BJ (cell line): ENCODE measurements at regions not wholly inside any gene's neighbourhood (a gene's known extent, or its start where the extent isn't known, plus 50 kb on each side); places are given as distances from the start of the nearest gene placed in this dataset.

Source experiments
- CTCF ChIA-PET: fragments of 350-600 bp; formaldehyde crosslinking; extraction: SDS; loops from one replicate; lab custom pipeline; 2021; ENCODE audit warnings: antibody characterized with exemption, inconsistent platforms; lab: Yijun Ruan, JAX
- POLR2A ChIA-PET: fragments of 300-600 bp; sonication (Branson Sonifier 250); formaldehyde crosslinking; extraction: SDS; loops from one replicate; lab custom pipeline; 2021; ENCODE audit warnings: antibody characterized with exemption; lab: Charles Lee
- DNase-seq: peaks from one replicate; pipeline ENCODE4 v3.0.0-alpha.2; 2011; ENCODE audit warnings: low read depth
- H3K27me3 ChIP-seq: 2 replicates; pipeline ENCODE4 v1.6.0; 2011; ENCODE audit warnings: low read length; ENCODE audit not compliant: control insufficient read depth, insufficient read depth
- H3K36me3 ChIP-seq: 2 replicates; pipeline ENCODE4 v1.5.1; 2011; ENCODE audit warnings: low read length; ENCODE audit not compliant: control insufficient read depth, insufficient read depth
- H3K4me3 ChIP-seq: 2 replicates; pipeline ENCODE4 v1.5.1; 2011; ENCODE audit warnings: low read depth, mild to moderate bottlenecking, control low read depth, low read length
- TF ChIP-seq, protein P1 (sequence below): IDR thresholded peaks from 2 replicates; pipeline ENCODE4 v1.5.1; 2011; ENCODE audit warnings: low read depth, mild to moderate bottlenecking, control low read depth, inconsistent platforms, low read length, moderate library complexity; ENCODE audit not compliant: insufficient read depth

DNA sequence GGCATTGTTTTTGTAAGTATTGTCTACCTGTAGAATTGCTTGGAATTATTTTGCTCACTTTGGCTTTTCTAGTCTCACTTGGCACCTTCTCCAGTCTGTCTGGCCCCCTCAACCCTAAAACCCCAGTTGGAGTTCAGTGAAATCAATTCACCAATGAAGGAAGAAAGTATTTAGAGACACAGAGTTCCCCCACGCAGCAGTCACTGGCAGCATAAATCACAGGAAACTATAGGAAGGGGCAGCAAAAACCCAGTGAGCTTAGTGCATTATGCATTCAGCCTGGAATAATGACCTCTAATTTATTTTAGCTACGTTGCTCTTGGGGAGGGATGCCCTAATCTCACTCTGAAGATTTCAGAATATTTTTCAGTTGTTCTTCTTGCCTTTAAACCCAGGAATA lies 204.7 kb upstream of the BLID start:
- no peaks in the 10 kb centered on the region; the same call in 1 of the 2 replicates for H3K27me3 ChIP-seq
- TF ChIP-seq, protein P1, sequence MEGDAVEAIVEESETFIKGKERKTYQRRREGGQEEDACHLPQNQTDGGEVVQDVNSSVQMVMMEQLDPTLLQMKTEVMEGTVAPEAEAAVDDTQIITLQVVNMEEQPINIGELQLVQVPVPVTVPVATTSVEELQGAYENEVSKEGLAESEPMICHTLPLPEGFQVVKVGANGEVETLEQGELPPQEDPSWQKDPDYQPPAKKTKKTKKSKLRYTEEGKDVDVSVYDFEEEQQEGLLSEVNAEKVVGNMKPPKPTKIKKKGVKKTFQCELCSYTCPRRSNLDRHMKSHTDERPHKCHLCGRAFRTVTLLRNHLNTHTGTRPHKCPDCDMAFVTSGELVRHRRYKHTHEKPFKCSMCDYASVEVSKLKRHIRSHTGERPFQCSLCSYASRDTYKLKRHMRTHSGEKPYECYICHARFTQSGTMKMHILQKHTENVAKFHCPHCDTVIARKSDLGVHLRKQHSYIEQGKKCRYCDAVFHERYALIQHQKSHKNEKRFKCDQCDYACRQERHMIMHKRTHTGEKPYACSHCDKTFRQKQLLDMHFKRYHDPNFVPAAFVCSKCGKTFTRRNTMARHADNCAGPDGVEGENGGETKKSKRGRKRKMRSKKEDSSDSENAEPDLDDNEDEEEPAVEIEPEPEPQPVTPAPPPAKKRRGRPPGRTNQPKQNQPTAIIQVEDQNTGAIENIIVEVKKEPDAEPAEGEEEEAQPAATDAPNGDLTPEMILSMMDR: no peak
- no peak for DNase-seq
- no peaks in the 10 kb centered on the region for H3K36me3 ChIP-seq
- ChIA-PET POLR2A (no interaction called here), CTCF (interaction anchor here (0.7 kb wide), 1 partner anchor 10 kb away, joined by 3 read pairs; no protein-coding TSS in a partner anchor)
- H3K4me3 ChIP-seq: no peak overlapping the region

DNA sequence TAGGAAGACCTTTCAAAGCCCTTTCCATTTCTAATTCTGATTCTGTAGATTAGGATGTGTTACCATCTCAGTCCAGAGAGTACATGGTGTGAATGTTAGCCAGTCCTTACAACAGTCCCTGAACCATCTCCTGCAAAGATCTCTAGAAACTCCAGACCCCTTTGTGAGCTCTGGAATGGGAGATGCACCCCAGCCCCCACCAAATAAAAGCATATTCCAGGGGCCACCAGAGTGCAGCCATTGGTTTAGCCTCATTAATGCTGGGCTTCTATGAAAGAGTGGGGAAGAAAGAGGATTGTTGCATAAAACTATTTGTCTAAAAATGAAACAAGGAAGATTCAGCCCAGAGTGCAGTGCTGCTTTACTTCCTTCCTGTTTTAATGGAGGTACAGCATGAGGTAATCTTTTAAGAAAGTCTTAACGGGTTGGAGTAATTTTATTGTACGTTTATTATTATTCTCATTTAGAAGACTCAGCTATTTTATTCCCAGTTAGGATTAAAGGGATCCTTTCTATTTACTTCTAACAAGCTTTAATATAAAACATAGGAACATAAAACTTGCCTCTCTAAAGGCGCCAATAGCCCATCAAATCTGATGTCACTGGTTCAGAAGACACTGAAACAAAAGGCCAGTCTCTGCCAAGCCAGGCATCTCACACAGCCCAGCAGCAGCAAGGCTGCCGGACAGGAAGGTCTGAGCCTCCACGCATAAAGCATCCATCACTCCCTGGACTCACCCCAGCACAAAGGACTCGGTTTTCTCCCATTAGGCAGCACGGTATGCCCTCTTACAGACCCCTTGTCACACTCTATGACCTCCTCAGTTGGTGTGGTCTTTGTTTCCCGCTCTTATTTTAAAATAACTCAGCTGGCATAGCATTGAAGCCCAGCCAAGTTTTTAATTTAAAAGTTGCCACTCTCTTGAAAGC lies 203.9 kb upstream of the BLID start:
- CTCF ChIA-PET: interaction anchor here (0.9 kb wide), 1 partner anchor 665 kb away, joined by 3 read pairs; no protein-coding TSS in a partner anchor
- Histone ChIP-seq H3K27me3 (no peaks in the 10 kb centered on the region; the same call in 1 of the 2 replicates), H3K36me3 (no peaks in the 10 kb centered on the region), H3K4me3 (no peak overlapping the region)
- TF ChIP-seq, protein P1: no peak
- DNase-seq: no peak
- POLR2A ChIA-PET: no interaction called here

DNA sequence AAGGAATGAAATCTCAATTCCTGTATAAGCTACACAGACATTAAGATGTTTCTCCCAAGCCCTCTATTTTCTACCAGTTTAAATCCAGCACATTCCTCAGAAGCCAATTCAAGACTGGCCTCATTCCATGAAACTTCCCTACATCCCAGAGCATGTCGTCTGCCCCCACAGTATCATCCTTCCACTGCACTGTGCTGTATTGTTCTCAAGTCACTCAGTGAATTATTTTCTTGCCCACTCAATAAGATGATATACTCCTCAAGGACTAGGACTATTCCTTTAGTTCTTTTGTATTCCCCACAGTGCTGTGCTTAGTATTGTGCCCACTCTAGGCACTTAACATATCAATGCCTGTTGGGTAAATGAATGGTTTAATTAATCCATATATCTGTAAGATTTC lies 203.1 kb upstream of the BLID start:
- Histone ChIP-seq H3K36me3 (no peaks in the 10 kb centered on the region), H3K27me3 (no peaks in the 10 kb centered on the region; the same call in 1 of the 2 replicates), H3K4me3 (no peak overlapping the region)
- ChIA-PET CTCF (no interaction called here), POLR2A (no interaction called here)
- DNase-seq: no peak
- TF ChIP-seq, protein P1: no peak

DNA sequence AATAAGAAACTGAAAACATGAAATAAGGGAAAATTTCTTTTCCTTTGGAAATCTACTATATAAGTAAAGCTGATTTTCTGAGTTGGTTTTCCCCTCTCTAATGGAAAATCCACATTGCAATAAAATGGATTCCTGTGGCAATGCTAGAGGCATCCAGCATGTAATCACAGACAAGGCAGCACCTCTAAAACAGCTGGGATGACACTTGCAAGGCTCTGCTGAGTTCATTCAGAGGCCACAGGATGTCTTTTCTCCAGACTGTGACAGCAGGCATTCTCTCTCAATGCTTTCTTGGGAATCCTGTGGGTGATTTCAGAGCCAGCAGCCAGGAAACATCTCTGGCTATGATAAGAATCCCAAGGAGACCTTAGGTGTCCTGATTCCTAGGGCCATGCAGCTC lies 201.3 kb upstream of the BLID start:
- DNase-seq: peak; percentile 71
- CTCF ChIA-PET: interaction anchor here (0.8 to 1.6 kb wide), 3 partner anchors 8 to 73 kb away, joined by 3 to 4 read pairs (median 3); no protein-coding TSS in a partner anchor
- POLR2A ChIA-PET: no interaction called here
- TF ChIP-seq, protein P1: no peak
- Histone ChIP-seq H3K36me3 (no peaks in the 10 kb centered on the region), H3K4me3 (no peak overlapping the region), H3K27me3 (no peaks in the 10 kb centered on the region; the same call in 1 of the 2 replicates)

DNA sequence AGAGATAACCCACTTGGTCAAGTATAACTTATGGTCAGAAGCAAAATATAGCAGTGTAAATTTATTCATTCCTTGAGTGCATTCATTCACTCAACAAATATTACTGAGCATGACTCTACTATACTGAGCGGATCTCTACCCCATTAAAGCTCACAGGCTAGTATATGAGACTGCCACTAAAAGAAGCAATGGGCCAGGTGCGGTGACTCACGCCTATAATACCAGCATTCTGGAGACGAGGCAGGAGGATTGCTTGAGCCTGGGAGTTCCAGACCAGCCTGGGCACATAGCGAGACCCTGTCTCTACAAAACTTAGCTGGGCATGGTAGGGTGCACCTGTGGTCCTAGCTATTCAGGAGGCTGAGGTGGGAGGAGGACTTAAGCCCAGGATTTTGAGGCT lies 197.6 kb upstream of the BLID start:
- DNase-seq: no peak
- ChIA-PET CTCF (interaction anchor here (0.7 to 1.2 kb wide), 2 partner anchors 9 to 18 kb away, joined by 3 read pairs; no protein-coding TSS in a partner anchor), POLR2A (no interaction called here)
- H3K27me3 ChIP-seq: no peaks in the 10 kb centered on the region
- no peak overlapping the region for H3K4me3 ChIP-seq
- TF ChIP-seq, protein P1: no peak
- H3K36me3 ChIP-seq: no peaks in the 10 kb centered on the region
